NCI-H1694 treated with DMSO at 0.1 percent for 48 hours (cell line): ENCODE measurements at regions not wholly inside any gene's neighbourhood (a gene's known extent, or its start where the extent isn't known, plus 50 kb on each side); places are given as distances from the start of the nearest gene placed in this dataset.

Experiments used
- DNase-seq: peaks from one replicate; lab custom pipeline; 2025; lab: John Stamatoyannopoulos, UW

DNA sequence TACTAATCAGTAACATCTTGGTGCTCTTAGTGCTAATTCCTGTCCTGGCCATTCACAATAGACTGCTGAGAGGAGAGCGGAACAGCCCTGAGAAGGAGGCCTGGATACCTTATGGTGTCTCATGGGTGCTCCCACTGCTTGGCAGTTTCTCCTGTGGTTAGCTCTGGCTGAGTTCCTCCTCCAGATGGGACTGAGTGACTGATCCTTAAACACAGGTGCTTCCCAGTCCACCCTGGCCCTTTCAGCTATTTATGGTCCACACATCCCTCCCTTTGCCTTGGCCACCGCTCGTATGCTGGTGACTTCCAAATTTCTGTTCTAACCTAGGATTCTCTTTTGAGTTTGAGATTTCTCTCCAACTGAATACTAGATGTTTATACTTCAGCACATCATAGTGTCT lies 157.0 kb upstream of the CACNA1E start:
- DNase-seq = no peak

DNA sequence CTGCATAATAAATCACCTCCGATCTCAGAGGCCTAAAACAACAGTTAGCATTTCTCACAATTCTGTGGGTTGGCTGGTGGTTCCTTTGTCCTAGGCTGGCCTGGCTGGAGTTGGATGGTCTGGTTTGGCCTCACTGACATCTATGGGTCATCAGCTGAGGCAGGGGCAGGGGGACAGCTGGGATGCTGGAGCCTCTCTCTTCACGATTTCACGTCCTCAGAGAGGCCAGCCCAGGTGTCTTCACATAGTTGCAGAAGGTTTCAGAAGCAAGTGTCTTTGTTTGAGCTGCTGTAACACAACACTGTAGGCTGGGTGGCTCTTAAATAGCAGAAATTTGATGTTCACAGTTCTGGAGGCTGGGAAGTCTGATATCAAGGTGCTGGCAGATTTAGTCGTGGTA lies 155.5 kb upstream of the CACNA1E start:
- no peak for DNase-seq

DNA sequence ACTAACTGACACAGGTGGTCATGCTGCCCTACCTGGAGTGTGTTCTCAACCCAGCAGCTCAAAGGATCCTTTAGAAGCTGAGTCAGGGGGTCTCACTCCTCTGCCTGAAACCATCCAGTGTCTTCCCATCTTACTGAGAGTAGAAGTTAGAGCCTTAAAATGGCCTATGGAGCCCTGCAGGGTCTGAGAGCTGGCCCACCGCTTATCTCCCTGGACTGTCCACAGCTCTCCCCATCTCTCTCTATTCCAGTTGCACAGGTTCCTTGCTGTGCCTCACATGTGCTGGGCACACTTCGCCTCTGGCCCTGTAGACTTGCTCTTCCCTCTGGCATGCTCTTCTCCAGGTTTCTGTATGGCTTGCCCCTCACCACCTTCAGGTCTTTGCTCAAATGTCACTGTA lies 148.6 kb upstream of the CACNA1E start:
- DNase-seq = no peak

DNA sequence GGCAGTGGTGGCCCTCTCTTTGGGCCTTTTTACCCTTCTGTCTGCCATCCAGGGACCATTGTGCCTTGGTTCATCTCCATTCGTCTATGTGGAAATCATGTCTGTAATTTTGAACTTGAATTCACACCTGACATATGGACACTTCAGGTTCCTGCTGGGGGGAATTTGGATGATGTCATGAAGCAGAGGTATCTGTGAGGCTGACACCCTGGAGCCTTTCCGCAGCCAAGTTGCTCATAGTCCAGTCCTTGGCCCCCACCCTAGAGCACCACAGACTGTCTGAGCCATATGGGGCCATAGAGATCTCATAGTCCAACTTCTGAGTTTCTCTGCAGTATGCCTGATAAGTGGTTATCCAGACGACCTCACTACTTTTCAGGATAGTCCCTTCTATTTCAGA lies 147.7 kb upstream of the CACNA1E start:
- no peak for DNase-seq

DNA sequence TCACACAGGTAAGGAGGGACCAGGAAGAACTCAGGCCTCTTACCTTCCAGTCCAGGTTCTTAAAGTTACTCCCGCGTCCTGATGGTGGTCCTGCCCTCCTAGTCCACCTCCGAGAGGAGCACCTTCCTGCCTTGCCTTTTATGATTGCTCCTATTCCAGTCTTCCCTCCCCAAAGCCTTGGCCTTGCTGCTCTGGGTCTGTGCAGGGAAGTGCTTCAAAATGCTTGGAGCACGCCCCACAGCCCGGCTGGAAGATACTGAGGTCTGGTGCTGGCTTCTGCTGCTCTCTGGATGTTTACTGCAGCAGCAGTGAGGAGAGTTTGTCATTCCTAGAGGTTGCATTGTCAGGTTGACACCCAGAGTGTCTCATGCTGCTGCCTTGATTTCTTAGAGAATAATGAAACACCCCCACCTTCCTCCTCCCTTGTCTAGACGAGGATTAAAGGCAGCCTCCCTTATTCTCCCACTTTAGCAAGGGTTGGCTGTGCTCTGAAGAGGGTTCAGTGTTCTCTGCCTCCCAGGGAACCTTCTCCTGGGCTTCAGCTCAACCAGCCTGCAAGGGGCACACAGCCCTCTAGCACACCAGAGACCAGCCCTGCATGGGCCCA lies 142.2 kb upstream of the CACNA1E start:
- no peak for DNase-seq

DNA sequence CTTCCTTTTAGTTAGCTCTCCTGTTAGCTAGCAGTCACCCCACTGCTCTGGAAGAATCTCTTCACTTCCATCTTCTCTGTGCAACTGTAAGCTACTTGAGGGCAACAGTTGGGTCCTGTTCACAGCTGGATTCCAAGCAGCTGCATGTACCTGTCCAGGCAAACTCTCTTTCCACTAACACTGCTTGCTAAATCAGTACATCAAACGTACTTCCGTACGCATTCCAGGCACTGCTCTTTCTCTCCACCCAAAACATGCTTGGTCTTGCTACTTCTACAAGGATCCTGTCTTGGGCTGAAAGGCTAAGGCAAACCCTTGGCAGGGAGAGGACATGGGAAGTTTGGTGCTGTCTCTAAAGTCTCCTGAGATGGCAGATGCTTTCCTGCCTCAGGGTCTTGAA lies 139.2 kb upstream of the CACNA1E start:
- DNase-seq = no peak

DNA sequence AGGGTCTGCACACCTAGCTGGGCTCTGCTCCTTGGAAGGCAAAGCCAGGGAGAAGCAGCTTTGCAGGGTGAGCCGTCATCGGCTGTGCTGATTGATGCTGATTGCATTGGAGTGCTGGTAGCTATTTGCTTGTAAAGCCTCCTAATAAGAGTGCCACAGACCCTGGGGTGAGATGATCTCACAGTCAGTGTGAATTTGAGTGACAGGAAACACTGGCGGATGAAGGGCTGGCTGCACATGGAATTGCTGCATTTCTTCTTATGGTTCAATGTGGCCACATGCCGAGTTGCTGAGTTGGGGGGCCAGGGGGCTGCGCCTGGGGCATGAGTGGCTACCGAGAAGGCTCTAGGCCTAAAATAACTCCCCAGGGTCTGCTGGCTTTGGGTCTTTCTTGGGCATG lies 138.2 kb upstream of the CACNA1E start:
- no peak for DNase-seq

DNA sequence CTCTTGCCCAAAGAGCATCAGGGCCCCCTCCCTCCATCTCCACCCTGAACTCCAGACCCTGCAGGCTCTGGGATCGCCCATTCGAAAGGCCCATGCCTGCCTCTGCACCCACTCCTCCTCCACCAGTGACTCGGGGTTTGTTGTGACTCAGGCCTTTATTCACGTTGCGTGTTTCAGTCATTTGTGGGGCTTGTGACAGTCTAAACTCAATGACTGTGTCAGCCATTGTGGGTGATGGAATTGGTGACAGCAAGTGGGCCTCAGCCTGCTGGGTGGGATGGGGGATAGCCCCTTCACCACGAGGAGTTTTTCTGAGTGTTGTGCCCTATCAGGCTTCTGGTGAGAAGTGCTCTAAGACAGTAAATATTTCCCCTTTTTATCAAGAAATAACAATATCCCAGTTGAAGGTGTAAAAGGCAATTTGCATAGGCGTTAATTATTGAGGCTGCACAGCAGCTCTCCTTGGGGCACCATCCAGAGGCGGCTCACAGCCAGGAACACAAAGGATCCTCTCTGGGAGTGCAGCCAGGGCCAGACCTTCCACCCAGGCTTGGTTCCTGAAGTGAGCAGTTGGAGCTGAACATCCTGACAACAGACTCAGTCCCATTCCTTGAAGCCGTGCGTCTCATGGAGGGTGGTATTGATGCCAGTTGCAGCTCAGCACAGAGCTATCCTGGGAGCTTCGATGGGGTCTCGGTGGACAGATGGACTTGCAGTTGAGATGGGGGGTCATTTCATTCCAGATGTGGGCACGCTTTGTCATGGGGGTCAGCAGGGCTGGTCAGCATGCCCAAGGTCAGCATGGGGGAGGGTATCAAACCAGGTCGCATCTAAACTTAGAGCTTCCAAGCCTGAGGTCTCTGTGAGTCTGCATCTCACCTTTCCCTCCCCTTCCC lies 135.6 kb upstream of the CACNA1E start:
- no peak for DNase-seq

DNA sequence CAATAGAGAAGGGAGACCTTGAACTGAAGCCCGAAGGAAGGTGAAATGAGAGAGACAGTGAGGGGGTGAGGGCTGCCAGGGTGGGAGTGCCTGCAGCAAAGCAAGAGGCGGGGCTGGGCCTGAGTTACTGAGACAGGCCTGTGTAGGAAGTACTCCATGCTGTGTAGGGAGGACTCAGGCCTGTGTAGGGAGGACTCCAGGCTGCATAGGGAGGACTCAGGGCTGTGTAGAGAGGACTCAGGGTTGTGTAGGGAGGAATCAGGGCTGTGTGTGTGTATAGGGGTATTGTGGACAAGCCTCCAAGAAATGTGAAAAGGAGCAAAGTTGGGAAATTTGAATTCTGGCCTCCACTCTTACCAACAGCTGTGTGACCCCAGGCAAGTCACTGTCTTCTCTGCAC lies 133.8 kb upstream of the CACNA1E start:
- no peak for DNase-seq

DNA sequence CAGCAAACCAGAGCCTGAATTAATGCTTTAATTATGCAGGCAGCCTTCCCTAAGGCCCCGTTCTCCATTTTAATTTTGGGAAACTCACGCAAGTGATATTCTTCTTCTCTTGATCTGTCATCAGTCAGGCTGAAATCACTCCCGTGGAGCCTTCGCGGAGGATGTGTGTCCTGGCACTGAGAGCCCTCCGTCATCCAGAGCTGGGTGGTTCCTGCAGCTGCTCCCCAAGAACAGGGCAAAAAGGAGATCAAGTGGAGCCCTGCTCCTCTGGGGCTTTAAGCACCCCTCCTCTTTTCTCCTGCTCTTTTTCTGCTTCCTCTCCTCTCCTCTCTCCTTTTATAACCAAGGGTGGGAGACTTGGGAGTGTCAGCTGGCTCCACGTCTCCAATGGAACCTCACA lies 133.2 kb upstream of the CACNA1E start:
- no peak for DNase-seq

DNA sequence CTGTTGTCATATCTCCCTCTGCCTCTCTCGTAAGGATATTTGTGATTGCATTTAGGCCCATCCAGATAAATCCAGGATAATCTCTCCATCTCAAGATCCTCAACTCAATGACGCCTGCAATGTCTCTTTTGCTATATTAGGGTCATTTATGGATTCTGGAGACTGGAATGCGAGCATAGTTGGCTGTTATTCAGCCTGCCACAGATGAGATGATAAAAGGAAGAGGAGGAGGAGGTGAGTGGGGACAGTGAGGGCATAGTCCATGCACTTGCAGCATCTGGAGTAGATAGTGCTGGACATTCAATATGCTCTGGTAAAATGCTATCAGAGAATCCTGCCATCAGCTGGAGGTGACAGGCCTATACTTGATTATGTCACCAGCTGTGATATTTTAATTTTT lies 131.6 kb upstream of the CACNA1E start:
- no peak for DNase-seq

DNA sequence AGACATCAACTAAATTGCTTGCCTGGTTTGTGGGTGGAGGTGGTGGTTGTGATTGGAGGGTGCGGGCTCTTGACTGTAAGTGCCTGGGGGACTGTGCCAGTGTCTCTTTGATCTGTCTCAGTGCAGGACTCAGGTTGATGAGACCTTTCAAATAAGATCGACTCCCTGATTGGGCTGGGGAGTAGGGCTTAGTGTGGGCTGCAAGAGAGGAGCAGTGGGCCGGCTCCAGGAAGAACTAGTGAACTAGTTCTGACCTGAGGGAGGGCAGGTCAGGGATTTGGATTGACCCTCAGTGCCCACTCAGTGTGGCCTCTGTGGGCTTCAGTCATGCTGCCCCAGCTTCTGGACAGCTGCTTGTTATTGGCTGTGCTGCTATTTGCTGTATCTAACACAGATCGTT lies 130.6 kb upstream of the CACNA1E start:
- no peak for DNase-seq

DNA sequence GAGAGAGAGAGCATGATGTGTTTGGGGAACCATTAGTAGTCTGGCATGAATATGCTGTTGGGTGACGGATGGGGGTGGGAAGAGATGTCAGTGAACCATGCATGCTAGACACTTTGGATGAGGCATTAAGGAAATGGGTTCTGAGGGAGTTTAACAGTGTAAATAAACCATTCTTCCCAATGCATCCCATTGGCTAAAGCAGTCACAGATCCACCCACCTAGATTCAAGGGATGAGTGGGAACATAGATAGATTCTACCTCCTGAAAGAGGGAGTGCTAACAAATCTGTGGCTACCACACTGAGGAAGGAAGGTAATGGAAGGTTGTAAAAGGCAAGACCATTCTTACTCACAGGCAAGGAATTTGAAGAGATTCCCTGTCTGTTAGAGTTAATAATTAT lies 129.8 kb upstream of the CACNA1E start:
- DNase-seq = no peak

DNA sequence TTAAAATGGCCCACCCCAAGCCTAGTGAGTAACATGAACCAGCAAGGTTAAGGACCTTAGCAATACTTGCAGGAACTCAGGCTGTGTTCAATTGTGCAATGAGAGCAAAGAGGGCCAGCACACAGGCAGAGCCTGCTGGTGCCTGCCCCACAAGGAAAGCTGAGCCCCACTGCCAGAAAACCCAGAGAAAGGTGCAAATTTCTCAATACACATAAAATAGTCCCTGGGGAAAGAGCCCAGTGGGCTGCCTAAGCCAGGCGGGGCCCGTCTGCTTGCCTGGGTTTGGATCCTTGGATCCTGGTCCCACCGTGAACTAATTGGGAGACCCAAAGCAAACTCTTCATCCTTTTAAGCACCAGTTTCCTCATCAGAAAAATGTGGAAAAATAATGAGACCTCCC lies 128.5 kb upstream of the CACNA1E start:
- DNase-seq = no peak

DNA sequence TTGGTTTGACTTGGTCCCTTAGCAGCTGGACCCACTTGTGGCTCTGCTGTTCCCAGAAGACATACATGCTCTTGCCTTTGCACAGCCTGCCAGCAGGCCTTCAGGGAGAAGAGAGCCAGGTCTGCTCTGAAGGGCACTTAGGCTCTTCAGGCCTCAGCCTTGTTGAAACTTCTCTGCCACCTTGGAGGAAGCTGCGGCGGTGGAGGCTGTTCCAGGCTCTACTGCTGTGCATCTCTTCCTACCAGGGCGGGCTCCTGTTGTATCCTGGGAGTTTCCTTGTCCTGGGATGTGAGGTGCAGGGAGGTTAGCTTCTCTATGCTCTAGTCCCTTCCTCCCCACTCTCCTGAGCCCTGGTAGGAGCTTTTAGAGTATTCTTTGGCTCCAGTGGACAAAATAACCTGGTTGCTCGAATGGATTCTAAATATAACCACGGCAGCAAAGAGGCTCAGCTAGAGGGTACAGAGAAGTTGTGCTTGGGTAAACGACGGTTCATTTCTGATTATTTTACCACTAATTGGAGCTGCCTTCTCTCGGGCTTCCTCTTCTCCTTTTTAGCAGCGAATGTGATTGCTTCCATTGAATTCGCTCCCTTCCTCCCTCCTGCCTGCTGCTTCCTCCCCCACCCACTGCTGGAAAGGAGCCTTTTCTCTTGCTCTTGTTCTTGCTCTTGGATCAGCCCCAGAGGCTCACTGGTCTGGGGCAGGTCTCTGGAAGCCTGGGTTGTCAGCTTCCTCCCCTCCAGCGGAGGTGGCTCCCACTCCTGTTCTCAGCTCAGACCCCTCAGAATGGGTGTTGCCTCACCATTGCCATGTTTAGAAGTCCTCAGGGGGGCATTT lies 126.6 kb upstream of the CACNA1E start:
- DNase-seq = no peak

DNA sequence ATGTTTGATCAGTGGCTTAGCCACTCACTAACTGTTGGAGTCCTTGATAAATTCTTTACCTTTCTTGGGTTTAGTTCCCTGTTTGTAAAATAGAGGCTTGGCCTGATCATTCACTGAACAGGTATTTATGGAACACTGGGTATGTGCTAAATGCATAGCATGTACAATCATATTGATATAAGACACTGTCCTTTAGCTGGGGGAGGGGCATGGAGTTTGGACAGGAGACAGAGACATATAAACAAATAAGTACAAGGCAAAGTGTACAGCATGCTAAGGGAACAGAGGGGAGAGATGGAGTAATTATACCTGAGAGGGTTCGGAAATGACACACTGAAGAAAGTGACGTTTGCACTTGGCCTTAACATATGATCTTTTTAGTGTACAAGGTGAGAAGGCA lies 124.3 kb upstream of the CACNA1E start:
- DNase-seq = no peak

DNA sequence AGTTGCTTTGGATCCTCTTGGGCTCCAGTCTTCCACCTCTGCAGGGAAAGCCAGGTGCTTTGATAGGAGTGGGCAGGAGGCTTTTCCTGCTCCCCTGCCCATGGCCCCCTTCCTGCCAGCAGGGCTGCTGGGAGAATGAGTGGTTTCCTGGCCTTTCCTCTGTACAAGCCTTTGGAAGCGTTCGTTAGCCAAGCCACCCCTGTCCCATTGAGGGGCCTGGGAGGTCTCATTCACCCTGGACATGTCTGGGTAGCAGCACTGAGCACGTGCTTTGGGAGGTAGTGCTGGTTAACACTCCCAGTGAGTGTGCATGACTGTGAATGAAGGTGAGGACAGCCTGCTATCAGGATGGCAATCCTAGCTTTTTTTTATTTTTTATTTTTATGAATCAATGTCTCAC lies 118.5 kb upstream of the CACNA1E start:
- no peak for DNase-seq

DNA sequence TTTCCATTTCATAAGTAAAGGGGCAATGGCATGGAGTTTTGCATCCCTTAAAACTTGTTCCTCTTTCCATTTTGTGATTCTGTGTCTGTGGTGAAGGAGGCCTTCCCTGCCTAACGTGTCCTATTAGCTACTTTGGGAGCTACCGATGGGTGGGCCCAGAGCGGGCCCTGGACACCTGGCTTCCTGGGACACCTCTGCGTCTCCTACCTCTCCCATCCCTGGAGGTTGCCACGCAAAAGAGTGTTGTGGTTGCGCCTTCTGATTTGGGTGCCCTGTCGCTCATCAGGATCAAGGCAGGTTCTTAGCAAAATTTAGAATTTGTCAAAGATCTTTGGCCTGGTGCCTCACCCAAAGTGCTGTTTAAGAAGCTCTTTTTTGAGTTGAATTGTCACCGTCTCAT lies 116.4 kb upstream of the CACNA1E start:
- no peak for DNase-seq

DNA sequence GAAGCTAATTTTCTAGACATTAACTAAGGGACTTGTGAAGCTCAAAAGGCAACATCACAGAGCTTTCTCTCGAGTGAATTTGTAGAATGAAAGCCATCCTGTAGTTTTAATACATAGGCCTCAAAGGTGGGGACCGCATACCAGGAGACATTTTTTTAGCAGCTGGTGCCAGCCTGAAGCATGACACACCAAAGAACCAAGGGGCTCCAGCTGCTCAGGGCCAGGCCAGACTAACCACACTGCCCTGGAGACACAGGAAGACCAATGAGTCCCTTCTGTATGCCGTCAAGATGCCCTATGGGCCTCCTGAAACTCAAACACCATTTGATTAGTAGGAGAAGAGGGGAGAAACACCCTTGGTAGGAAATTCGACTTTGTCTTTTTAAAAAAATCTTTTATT lies 113.9 kb upstream of the CACNA1E start:
- no peak for DNase-seq

DNA sequence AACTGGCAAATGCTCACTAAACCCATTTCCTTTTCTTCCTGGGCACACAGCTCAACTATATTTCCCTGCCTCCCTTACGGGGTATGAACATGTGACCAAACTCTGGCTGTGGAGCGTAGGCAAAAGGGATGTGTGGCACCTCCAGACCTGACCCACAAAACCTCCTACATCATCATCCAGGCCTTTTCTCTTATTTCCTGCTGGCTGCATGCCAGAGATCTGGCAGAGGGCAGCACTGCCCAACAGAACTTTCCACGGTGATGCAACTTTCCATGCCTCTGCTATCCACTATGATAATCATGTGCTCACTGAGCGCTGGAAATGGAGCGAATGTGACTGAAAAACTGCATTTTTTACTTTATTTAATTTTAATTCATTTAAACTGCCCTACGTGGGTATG lies 99.6 kb upstream of the CACNA1E start:
- DNase-seq = no peak

DNA sequence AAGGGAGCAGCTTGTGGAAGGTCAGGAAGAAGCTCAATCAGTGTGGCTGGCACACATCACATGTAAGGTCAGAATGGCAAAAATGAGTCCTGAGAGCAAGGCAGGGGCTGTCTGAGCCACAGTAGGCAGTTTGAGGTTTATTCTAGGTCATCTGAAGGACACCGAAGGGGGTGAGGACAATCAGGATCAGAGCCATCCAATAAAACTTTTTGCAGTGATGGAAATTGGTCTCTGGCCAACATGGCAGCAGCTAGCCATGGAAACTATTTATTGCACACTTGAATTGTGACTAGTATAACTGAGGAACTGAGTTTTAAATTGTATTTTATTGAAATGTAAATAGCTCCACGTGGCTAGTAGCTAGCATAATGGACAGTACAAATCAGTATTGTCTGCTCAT lies 97.0 kb upstream of the CACNA1E start:
- no peak for DNase-seq

DNA sequence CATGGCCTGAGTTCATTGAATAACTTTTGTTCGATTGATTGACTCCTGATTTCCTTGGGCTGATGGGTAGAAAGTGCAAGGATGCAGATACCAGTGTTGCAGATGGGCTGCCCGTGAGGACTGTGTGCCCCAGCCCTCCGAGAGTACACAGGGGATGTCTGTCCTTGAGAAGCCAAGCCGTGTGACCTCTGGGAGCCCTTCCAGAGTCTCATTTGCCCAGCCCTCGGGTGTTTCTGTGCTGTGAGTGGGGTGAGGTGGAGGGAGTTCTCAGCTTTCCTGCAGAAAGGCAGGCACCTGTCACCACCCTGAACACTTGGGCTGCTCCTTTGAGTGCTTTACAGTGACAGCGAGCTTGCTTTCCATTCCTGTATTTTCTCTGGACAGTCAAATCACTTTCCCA lies 96.4 kb upstream of the CACNA1E start:
- no peak for DNase-seq

DNA sequence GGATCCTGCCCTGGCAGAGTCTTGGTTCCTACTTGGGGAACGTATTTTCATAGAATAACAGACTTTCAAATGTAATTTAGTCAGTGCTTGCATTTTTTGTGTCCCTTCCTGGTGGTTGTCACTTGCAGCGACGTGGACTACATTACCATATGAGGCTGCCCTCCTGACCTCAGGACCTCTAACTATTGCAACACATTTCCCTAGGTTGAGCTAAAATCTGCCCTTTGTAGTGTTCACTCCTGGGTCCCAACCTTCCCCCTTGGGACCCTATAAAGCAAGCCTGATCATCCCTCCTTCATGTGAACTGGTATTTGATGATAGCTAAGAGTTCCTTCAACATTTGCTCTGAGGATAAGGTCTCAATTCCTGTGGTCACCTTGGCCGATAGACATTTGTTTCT lies 95.6 kb upstream of the CACNA1E start:
- no peak for DNase-seq
